AML-193 (cell line): ENCODE measurements at regions not wholly inside any gene's neighbourhood (a gene's known extent, or its start where the extent isn't known, plus 50 kb on each side); places are given as distances from the start of the nearest gene placed in this dataset.

Experiments
- DNase-seq, 2 experiments: peaks; one replicate each; lab custom pipeline; 2025; lab: John Stamatoyannopoulos, UW

GRCh38 chr5:91438871-91439270 lies 55.8 kb upstream of the ARRDC3 start:
- no peak for DNase-seq

- DNase-seq: no peak
Observed at GRCh38 chr5:91436241-91436640, 53.1 kb upstream of the ARRDC3 start.

GRCh38 chr5:91434348-91434747 lies 51.2 kb upstream of the ARRDC3 start:
- no peak for DNase-seq

GRCh38 chr5:91433861-91434260 lies 50.7 kb upstream of the ARRDC3 start:
- DNase-seq: no peak
